PC-3 (cell line): ENCODE measurements at regions not wholly inside any gene's neighbourhood (a gene's known extent, or its start where the extent isn't known, plus 50 kb on each side); places are given as distances from the start of the nearest gene placed in this dataset.

Experiments
- CTCF ChIP-seq: fragments of 300-600 bp; sonication (generic); conservative IDR thresholded peaks from 2 replicates; pipeline ENCODE4 v1.5.1; 2017; ENCODE audit warnings: antibody characterized with exemption, low read depth, mild to moderate bottlenecking, low read length
- EZH2 ChIP-seq: fragments of 300-600 bp; sonication (generic); IDR thresholded peaks from one replicate; pipeline ENCODE4 v1.6.1; 2017; ENCODE audit warnings: antibody characterized with exemption, mild to moderate bottlenecking, low read length; ENCODE audit not compliant: unreplicated experiment
- EZH2phosphoT487 ChIP-seq: fragments of 300-600 bp; sonication (generic); IDR thresholded peaks from 2 replicates; pipeline ENCODE4 v1.6.1; 2018; ENCODE audit warnings: mild to moderate bottlenecking, antibody characterized with exemption, low read length, borderline replicate concordance

DNA sequence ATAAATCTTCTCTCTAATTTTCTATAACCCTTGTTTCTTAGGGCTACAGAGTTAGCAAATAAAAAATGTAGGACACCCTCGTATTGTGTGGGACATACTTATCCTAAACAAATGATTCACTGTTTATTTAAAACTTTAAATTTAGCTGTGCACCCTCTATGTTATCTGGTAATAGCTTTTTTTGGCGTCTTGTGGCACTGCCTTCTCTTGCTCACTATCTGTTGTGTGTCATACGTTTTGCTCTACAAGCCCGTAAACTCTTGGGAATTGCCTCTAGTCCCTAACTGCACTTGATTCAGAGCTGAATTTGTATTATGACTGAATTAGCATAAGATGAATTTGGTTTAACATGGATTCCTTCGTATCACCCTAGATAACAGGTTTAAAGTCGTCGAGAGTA is 144.3 kb upstream of the MYOCD start:
- TF ChIP-seq EZH2 (no peak), CTCF (no peak), EZH2phosphoT487 (no peak)
